Vagina (tissue), 2 donors: ENCODE measurements at regions not wholly inside any gene's neighbourhood (a gene's known extent, or its start where the extent isn't known, plus 50 kb on each side); places are given as distances from the start of the nearest gene placed in this dataset.

Source experiments
- CTCF ChIP-seq, 3 experiments: fragments of 450-650 bp in 2 of 3; fragments of 200-600 bp in 1 of 3; sonication (generic) in 1 of 3; IDR thresholded peaks; one replicate each; pipeline ENCODE4 v1.5.1; 2017 to 2019; ENCODE audit warnings: antibody characterized with exemption in 3 of 3, mild to moderate bottlenecking in 2 of 3, moderate library complexity in 2 of 3
- POLR2A ChIP-seq, 2 donors: fragments of 450-650 bp; IDR thresholded peaks; one replicate each; pipeline ENCODE4 v1.6.1; 2017; ENCODE audit warnings: antibody characterized with exemption in 2 of 2, mild to moderate bottlenecking in 2 of 2, moderate library complexity in 2 of 2

- no peak for TF ChIP-seq POLR2A (IDR thresholded peaks at IDR 0.05)
- no peak for TF ChIP-seq CTCF (IDR thresholded peaks at IDR 0.05)
These were observed 100.1 kb upstream of the DYNLRB2 start for GRCh38 chr16:80440667-80441066.
